Raji (cell line): ENCODE measurements at regions not wholly inside any gene's neighbourhood (a gene's known extent, or its start where the extent isn't known, plus 50 kb on each side); places are given as distances from the start of the nearest gene placed in this dataset.

Source experiments
- POLR2A ChIP-seq: IDR thresholded peaks from 2 replicates; pipeline ENCODE4 v1.6.1; 2011; ENCODE audit warnings: low read depth, low read length, control low read depth; ENCODE audit not compliant: insufficient read depth

GRCh38 chr22:49574205-49574880, 253.3 kb downstream of the BRD1 start:
- TF ChIP-seq POLR2A = no peak

- no peak for TF ChIP-seq POLR2A
Observed at GRCh38 chr22:49573109-49573765, 254.4 kb downstream of the BRD1 start.

GRCh38 chr22:49571326-49571725, 256.3 kb downstream of the BRD1 start:
- TF ChIP-seq POLR2A = no peak

GRCh38 chr22:49570032-49570848, 257.4 kb downstream of the BRD1 start:
- TF ChIP-seq POLR2A = no peak

- no peak for TF ChIP-seq POLR2A
Observed at GRCh38 chr22:49569286-49570031, 258.2 kb downstream of the BRD1 start.

- TF ChIP-seq POLR2A = no peak
Observed at GRCh38 chr22:49568751-49569285, 258.9 kb downstream of the BRD1 start.

GRCh38 chr22:49567899-49568750, 259.5 kb downstream of the BRD1 start:
- TF ChIP-seq POLR2A = no peak

- TF ChIP-seq POLR2A = no peak
Observed at GRCh38 chr22:49566693-49567092, 261.0 kb downstream of the BRD1 start.

GRCh38 chr22:49566141-49566541, 261.5 kb downstream of the BRD1 start:
- TF ChIP-seq POLR2A = no peak

- no peak for TF ChIP-seq POLR2A
Observed at GRCh38 chr22:49565516-49565855, 262.2 kb downstream of the BRD1 start.

- TF ChIP-seq POLR2A = no peak
Observed at GRCh38 chr22:49564666-49565515, 262.8 kb downstream of the BRD1 start.

- no peak for TF ChIP-seq POLR2A
Observed at GRCh38 chr22:49564054-49564453, 263.6 kb downstream of the BRD1 start.

GRCh38 chr22:49562685-49563249, 264.9 kb downstream of the BRD1 start:
- no peak for TF ChIP-seq POLR2A

- no peak for TF ChIP-seq POLR2A
Observed at GRCh38 chr22:49561976-49562375, 265.7 kb downstream of the BRD1 start.
